ENCODE measurements at regions not wholly inside any gene's neighbourhood (a gene's known extent, or its start where the extent isn't known, plus 50 kb on each side); places are given as distances from the start of the nearest gene placed in this dataset.

DNA sequence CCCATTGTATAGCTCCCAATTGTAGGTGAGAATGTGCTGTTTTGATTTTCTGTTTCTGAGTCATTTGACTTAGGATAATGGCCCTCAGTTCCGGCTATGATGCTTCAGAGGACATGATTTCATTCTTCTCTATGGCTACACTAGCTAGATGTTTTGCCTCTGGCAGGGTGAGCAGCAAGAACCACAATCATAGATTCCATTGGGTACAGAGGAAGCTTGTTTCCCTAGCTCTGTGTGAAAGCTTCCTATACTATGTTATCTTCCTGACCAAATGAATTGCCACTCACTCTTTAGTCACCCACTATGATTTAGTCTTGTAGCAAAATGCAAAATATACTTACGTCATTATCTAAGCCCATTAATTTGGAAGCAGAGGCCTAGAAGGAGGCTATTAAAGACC is 616.3 kb downstream of the PLA2G4A start:
- no peak overlapping the region for H3K27ac ChIP-seq (ENCODE audit: low read depth in 1 of 2, low read length in 1 of 2)
- TF ChIP-seq, protein P1, sequence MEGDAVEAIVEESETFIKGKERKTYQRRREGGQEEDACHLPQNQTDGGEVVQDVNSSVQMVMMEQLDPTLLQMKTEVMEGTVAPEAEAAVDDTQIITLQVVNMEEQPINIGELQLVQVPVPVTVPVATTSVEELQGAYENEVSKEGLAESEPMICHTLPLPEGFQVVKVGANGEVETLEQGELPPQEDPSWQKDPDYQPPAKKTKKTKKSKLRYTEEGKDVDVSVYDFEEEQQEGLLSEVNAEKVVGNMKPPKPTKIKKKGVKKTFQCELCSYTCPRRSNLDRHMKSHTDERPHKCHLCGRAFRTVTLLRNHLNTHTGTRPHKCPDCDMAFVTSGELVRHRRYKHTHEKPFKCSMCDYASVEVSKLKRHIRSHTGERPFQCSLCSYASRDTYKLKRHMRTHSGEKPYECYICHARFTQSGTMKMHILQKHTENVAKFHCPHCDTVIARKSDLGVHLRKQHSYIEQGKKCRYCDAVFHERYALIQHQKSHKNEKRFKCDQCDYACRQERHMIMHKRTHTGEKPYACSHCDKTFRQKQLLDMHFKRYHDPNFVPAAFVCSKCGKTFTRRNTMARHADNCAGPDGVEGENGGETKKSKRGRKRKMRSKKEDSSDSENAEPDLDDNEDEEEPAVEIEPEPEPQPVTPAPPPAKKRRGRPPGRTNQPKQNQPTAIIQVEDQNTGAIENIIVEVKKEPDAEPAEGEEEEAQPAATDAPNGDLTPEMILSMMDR (IDR thresholded peaks at IDR 0.05; ENCODE audit: control extremely low read depth, extremely low read depth), result no peak
- no peaks in the 10 kb centered on the region for H3K27me3 ChIP-seq (ENCODE audit: control insufficient read depth in 3 of 3, insufficient read depth in 3 of 3, low read length in 2 of 3)
- ATAC-seq (ENCODE audit: insufficient read depth, low FRiP score), result no peak
- no peak for DNase-seq
- H3K36me3 ChIP-seq (ENCODE audit: control insufficient read depth in 4 of 4, insufficient read depth in 4 of 4, low read length in 4 of 4), result no peaks in the 10 kb centered on the region
- H3K9me3 ChIP-seq (ENCODE audit: control insufficient read depth in 4 of 4, insufficient read depth in 3 of 4, low read length in 3 of 4), result no peaks in the 10 kb centered on the region
- H3K4me3 ChIP-seq, result no peak overlapping the region
- 83 to 89% methylated on average over 2 of the region's 2 CpGs for WGBS, 2 donors
- no peak overlapping the region for H3K9ac ChIP-seq (ENCODE audit: insufficient read depth in 1 of 2, low read length in 2 of 2)
- H3K4me1 ChIP-seq (ENCODE audit: control insufficient read depth in 5 of 5, insufficient read depth in 5 of 5, low read length in 5 of 5), result no peaks in the 10 kb centered on the region

DNA sequence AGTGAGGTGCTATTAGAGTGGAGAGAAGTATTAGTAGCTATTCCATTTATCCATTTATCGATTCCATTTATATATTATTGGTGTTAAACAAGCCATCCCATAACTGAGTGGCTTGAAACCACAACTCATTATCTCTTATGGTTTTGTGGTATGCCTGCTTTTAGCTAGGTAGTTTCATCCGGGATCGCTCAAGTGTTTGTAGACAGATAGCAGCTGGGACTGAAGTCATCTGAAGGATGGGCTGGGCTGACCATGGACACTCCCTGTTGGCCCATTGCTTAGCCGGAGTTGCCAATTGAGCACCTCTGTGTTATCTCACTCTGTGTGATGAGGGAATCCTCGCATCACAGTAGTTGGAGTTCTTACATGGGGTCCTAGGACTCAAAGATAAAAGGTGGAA is 622.5 kb downstream of the PLA2G4A start:
- H3K27ac ChIP-seq (ENCODE audit: low read depth in 1 of 2, low read length in 1 of 2), result no peak overlapping the region
- H3K27me3 ChIP-seq (ENCODE audit: control insufficient read depth in 3 of 3, insufficient read depth in 3 of 3, low read length in 2 of 3), result no peaks in the 10 kb centered on the region
- no peaks in the 10 kb centered on the region for H3K36me3 ChIP-seq (ENCODE audit: control insufficient read depth in 4 of 4, insufficient read depth in 4 of 4, low read length in 4 of 4)
- no peak for DNase-seq
- ATAC-seq (ENCODE audit: insufficient read depth, low FRiP score), result no peak
- no peak overlapping the region for H3K9ac ChIP-seq (ENCODE audit: insufficient read depth in 1 of 2, low read length in 2 of 2)
- whole genome bisulfite sequencing, 2 donors, result 86 to 87% methylated on average over 5 of the region's 5 CpGs
- no peaks in the 10 kb centered on the region for H3K4me1 ChIP-seq (ENCODE audit: control insufficient read depth in 5 of 5, insufficient read depth in 5 of 5, low read length in 5 of 5)
- H3K9me3 ChIP-seq (ENCODE audit: control insufficient read depth in 4 of 4, insufficient read depth in 3 of 4, low read length in 3 of 4), result no peaks in the 10 kb centered on the region
- no peak overlapping the region for H3K4me3 ChIP-seq
- TF ChIP-seq, protein P1 (IDR thresholded peaks at IDR 0.05; ENCODE audit: control extremely low read depth, extremely low read depth), result no peak

GRCh38 chr1:187454010-187454409 is 625.3 kb downstream of the PLA2G4A start:
- H3K27ac ChIP-seq (ENCODE audit: low read depth in 1 of 2, low read length in 1 of 2), result no peak overlapping the region
- H3K36me3 ChIP-seq (ENCODE audit: control insufficient read depth in 4 of 4, insufficient read depth in 4 of 4, low read length in 4 of 4), result no peaks in the 10 kb centered on the region
- H3K4me1 ChIP-seq (ENCODE audit: control insufficient read depth in 5 of 5, insufficient read depth in 5 of 5, low read length in 5 of 5), result no peaks in the 10 kb centered on the region
- H3K9ac ChIP-seq (ENCODE audit: insufficient read depth in 1 of 2, low read length in 2 of 2), result no peak overlapping the region
- no peak for ATAC-seq (ENCODE audit: insufficient read depth, low FRiP score)
- DNase-seq, result no peak
- H3K4me3 ChIP-seq, result no peak overlapping the region
- H3K9me3 ChIP-seq (ENCODE audit: control insufficient read depth in 4 of 4, insufficient read depth in 3 of 4, low read length in 3 of 4), result no peaks in the 10 kb centered on the region
- no peaks in the 10 kb centered on the region for H3K27me3 ChIP-seq (ENCODE audit: control insufficient read depth in 3 of 3, insufficient read depth in 3 of 3, low read length in 2 of 3)
- WGBS, 2 donors, result 91 to 92% methylated on average over 3 of the region's 3 CpGs
- TF ChIP-seq, protein P1 (IDR thresholded peaks at IDR 0.05; ENCODE audit: control extremely low read depth, extremely low read depth), result no peak

GRCh38 chr1:187456446-187456845 is 627.7 kb downstream of the PLA2G4A start:
- H3K9ac ChIP-seq (ENCODE audit: insufficient read depth in 1 of 2, low read length in 2 of 2), result no peak overlapping the region

More at GRCh38 chr1:187456446-187456845, 627.7 kb downstream of the PLA2G4A start:
- H3K27ac ChIP-seq (ENCODE audit: low read depth in 1 of 2, low read length in 1 of 2), result no peak overlapping the region
- no peak overlapping the region for H3K4me3 ChIP-seq
- no peaks in the 10 kb centered on the region for H3K36me3 ChIP-seq (ENCODE audit: control insufficient read depth in 4 of 4, insufficient read depth in 4 of 4, low read length in 4 of 4)
- H3K27me3 ChIP-seq (ENCODE audit: control insufficient read depth in 3 of 3, insufficient read depth in 3 of 3, low read length in 2 of 3), result no peaks in the 10 kb centered on the region
- TF ChIP-seq, protein P1 (IDR thresholded peaks at IDR 0.05; ENCODE audit: control extremely low read depth, extremely low read depth), result no peak
- ATAC-seq (ENCODE audit: insufficient read depth, low FRiP score), result no peak
- DNase-seq, result peak in 1 of 3 donors; percentile 13
- WGBS, 2 donors, result 75 to 84% methylated on average over 5 of the region's 5 CpGs
- H3K9me3 ChIP-seq (ENCODE audit: control insufficient read depth in 4 of 4, insufficient read depth in 3 of 4, low read length in 3 of 4), result no peaks in the 10 kb centered on the region
- H3K4me1 ChIP-seq (ENCODE audit: control insufficient read depth in 5 of 5, insufficient read depth in 5 of 5, low read length in 5 of 5), result no peaks in the 10 kb centered on the region
